GM12875 (cell line): ENCODE measurements at regions not wholly inside any gene's neighbourhood (a gene's known extent, or its start where the extent isn't known, plus 50 kb on each side); places are given as distances from the start of the nearest gene placed in this dataset.

Experiments used
- H3K4me3 ChIP-seq: one replicate; pipeline ENCODE4 v1.5.1; 2011; ENCODE audit warnings: low read depth, low read length, control low read depth
- CTCF ChIP-seq: IDR thresholded peaks from 2 replicates; pipeline ENCODE4 v1.5.1; 2011; ENCODE audit warnings: low read depth, mild to moderate bottlenecking, control low read depth, inconsistent platforms, low read length, moderate library complexity, borderline replicate concordance; ENCODE audit not compliant: insufficient read depth

GRCh38 chr16:35736546-35736945 is 2277.1 kb downstream of the TP53TG3F start:
- no peak overlapping the region for H3K4me3 ChIP-seq
- no peak for TF ChIP-seq CTCF

- TF ChIP-seq CTCF = no peak
- no peak overlapping the region for H3K4me3 ChIP-seq
Measured at GRCh38 chr16:35737076-35737475, 2277.7 kb downstream of the TP53TG3F start.

- TF ChIP-seq CTCF = no peak
- H3K4me3 ChIP-seq = no peak overlapping the region
Measured at GRCh38 chr16:35741546-35741945, 2282.1 kb downstream of the TP53TG3F start.

- H3K4me3 ChIP-seq = no peak overlapping the region
- no peak for TF ChIP-seq CTCF
Measured at GRCh38 chr16:35743101-35743692, 2283.8 kb downstream of the TP53TG3F start.

GRCh38 chr16:35744084-35744483 is 2284.7 kb downstream of the TP53TG3F start:
- TF ChIP-seq CTCF = no peak
- no peak overlapping the region for H3K4me3 ChIP-seq

GRCh38 chr16:35744726-35745125 is 2285.3 kb downstream of the TP53TG3F start:
- H3K4me3 ChIP-seq = no peak overlapping the region
- TF ChIP-seq CTCF = no peak

- H3K4me3 ChIP-seq = no peak overlapping the region
- TF ChIP-seq CTCF = no peak
Measured at GRCh38 chr16:35745191-35745590, 2285.8 kb downstream of the TP53TG3F start.
